Right atrium auricular region (tissue), 2 donors: ENCODE measurements at regions not wholly inside any gene's neighbourhood (a gene's known extent, or its start where the extent isn't known, plus 50 kb on each side); places are given as distances from the start of the nearest gene placed in this dataset.

Source experiments
- DNase-seq: peaks from one replicate; pipeline ENCODE4 v3.0.0-alpha.2; 2019; ENCODE audit warnings: low spot score
- H3K27ac ChIP-seq, 2 donors: fragments of 200-600 bp; sonication (generic); 1 replicate in 1 of 2; 2 replicates in 1 of 2; pipeline ENCODE4 v1.5.1; 2016 to 2019
- H3K27me3 ChIP-seq, 2 donors: fragments of 200-600 bp; sonication (generic); one replicate each; pipeline versions ENCODE4 v1.5.1 to v1.6.0; 2017 to 2019
- H3K36me3 ChIP-seq: fragments of 200-600 bp; sonication (generic); one replicate; pipeline ENCODE4 v1.5.1; 2016
- H3K4me1 ChIP-seq, 2 donors: fragments of 200-600 bp; sonication (generic); one replicate each; pipeline versions ENCODE4 v1.5.1 to v1.6.0; 2017 to 2019
- H3K4me3 ChIP-seq, 2 donors: fragments of 200-600 bp; sonication (generic); 1 replicate in 1 of 2; 2 replicates in 1 of 2; pipeline ENCODE4 v1.5.1; 2017 to 2019; ENCODE audit warnings: mild to moderate bottlenecking in 1 of 2, moderate library complexity in 1 of 2
- H3K9me3 ChIP-seq, 2 donors: fragments of 200-600 bp; sonication (generic); one replicate each; pipeline ENCODE4 v1.5.1; 2019
- CTCF ChIP-seq, 2 donors: fragments of 200-600 bp; sonication (generic); IDR thresholded peaks; one replicate each; pipeline ENCODE4 v1.5.1; 2019; ENCODE audit warnings: antibody characterized with exemption in 2 of 2

DNA sequence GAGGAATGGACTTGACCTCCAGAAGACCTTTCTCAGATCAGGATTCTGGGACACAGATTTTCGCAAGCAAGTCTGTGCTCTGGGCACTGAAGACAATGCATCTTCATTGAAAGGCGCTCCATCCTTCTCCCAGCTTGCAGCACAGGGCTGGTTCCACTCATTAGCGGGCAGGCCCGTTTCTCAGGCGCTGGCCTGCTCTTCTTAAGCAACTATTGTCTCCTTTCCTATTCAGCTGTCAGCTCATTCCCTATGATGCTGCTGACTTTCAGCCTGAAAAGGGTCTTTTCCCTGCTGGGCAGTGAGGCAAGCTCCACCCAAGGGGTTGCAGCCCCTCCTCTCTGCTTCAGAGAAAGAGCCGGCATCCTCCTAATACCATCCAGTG lies 91.9 kb upstream of the PLXNA2 start:
- no peak overlapping the region for H3K4me3 ChIP-seq
- H3K9me3 ChIP-seq: no peaks in the 10 kb centered on the region
- no peaks in the 10 kb centered on the region for H3K36me3 ChIP-seq
- TF ChIP-seq CTCF (IDR thresholded peaks at IDR 0.05): no peak
- no peaks in the 10 kb centered on the region for H3K27me3 ChIP-seq
- no peak for DNase-seq
- H3K27ac ChIP-seq: no peak overlapping the region
- H3K4me1 ChIP-seq: no peaks in the 10 kb centered on the region

- Histone ChIP-seq H3K9me3 (no peaks in the 10 kb centered on the region), H3K4me1 (no peaks in the 10 kb centered on the region), H3K36me3 (no peaks in the 10 kb centered on the region), H3K4me3 (no peak overlapping the region), H3K27ac (no peak overlapping the region), H3K27me3 (no peaks in the 10 kb centered on the region)
- no peak for TF ChIP-seq CTCF (IDR thresholded peaks at IDR 0.05)
- DNase-seq: no peak
Observed at GRCh38 chr1:208339911-208340310, 95.7 kb upstream of the PLXNA2 start.

- H3K4me1 ChIP-seq: no peaks in the 10 kb centered on the region
- H3K36me3 ChIP-seq: no peaks in the 10 kb centered on the region
- H3K27me3 ChIP-seq: no peaks in the 10 kb centered on the region
- no peak overlapping the region for H3K4me3 ChIP-seq
- H3K9me3 ChIP-seq: no peaks in the 10 kb centered on the region
- DNase-seq: no peak
- no peak for TF ChIP-seq CTCF (IDR thresholded peaks at IDR 0.05)
- no peak overlapping the region for H3K27ac ChIP-seq
Observed at GRCh38 chr1:208343226-208343625, 99.0 kb upstream of the PLXNA2 start.

GRCh38 chr1:208344202-208344857 lies 100.1 kb upstream of the PLXNA2 start:
- Histone ChIP-seq H3K9me3 (no peaks in the 10 kb centered on the region), H3K27ac (no peak overlapping the region), H3K4me3 (no peak overlapping the region), H3K36me3 (no peaks in the 10 kb centered on the region), H3K27me3 (no peaks in the 10 kb centered on the region), H3K4me1 (no peaks in the 10 kb centered on the region)
- no peak for TF ChIP-seq CTCF (IDR thresholded peaks at IDR 0.05)
- DNase-seq: no peak

GRCh38 chr1:208347191-208347590 lies 103.0 kb upstream of the PLXNA2 start:
- Histone ChIP-seq H3K27me3 (no peaks in the 10 kb centered on the region), H3K4me1 (no peaks in the 10 kb centered on the region), H3K9me3 (no peaks in the 10 kb centered on the region), H3K4me3 (no peak overlapping the region), H3K36me3 (no peaks in the 10 kb centered on the region), H3K27ac (no peak overlapping the region)
- TF ChIP-seq CTCF (IDR thresholded peaks at IDR 0.05): no peak
- no peak for DNase-seq

- Histone ChIP-seq H3K9me3 (no peaks in the 10 kb centered on the region), H3K27me3 (no peaks in the 10 kb centered on the region), H3K4me1 (no peaks in the 10 kb centered on the region), H3K4me3 (no peak overlapping the region), H3K27ac (no peak overlapping the region), H3K36me3 (no peaks in the 10 kb centered on the region)
- TF ChIP-seq CTCF (IDR thresholded peaks at IDR 0.05): no peak
- no peak for DNase-seq
Observed at GRCh38 chr1:208349694-208350330, 105.6 kb upstream of the PLXNA2 start.
